Endothelial cell of umbilical vein (primary cell): ENCODE measurements at regions not wholly inside any gene's neighbourhood (a gene's known extent, or its start where the extent isn't known, plus 50 kb on each side); places are given as distances from the start of the nearest gene placed in this dataset.

Source experiments
- BruUV-seq: library from RNA; stranded (reverse); fragments of 400-500 nt; replicated peaks from 2 replicates; lab custom pipeline; 2021; lab: Mats Ljungman, UMichigan
- CTCF ChIA-PET: fragments of 300-600, 350-600 bp; sonication (Branson Sonifier 250); formaldehyde crosslinking; loops from one replicate; lab custom pipeline; 2021; ENCODE audit warnings: antibody characterized with exemption, inconsistent platforms; lab: Charles Lee
- POLR2A ChIA-PET: fragments of 300-600, 350-600 bp; sonication (Branson Sonifier 250); formaldehyde crosslinking; loops from one replicate; lab custom pipeline; 2021; ENCODE audit warnings: antibody characterized with exemption, inconsistent platforms; lab: Charles Lee
- DNase-seq: peaks from one replicate; pipeline ENCODE4 v3.0.0-alpha.2; 2011; ENCODE audit warnings: low read depth, low spot score
- FAIRE-seq: peaks from 2 replicates; lab custom pipeline; 2011; peaks lifted over from hg19 to GRCh38; lab: Jason Lieb, UNC
- H2AFZ ChIP-seq: 2 replicates; pipeline ENCODE4 v1.6.0; 2012; ENCODE audit warnings: low read depth, low read length, control low read depth, inconsistent platforms
- H3K27ac ChIP-seq: 2 replicates; pipeline ENCODE4 v1.5.1; 2011; ENCODE audit warnings: low read depth, mild to moderate bottlenecking, control low read depth, low read length, moderate library complexity; ENCODE audit not compliant: insufficient read depth
- H3K27me3 ChIP-seq, 2 experiments: 2 replicates each; pipeline versions ENCODE4 v1.6.0 to v1.6.1; 2011; ENCODE audit warnings: low read length in 2 of 2, mixed read lengths in 1 of 2; ENCODE audit not compliant: control insufficient read depth in 2 of 2, insufficient read depth in 2 of 2
- H3K36me3 ChIP-seq, 2 experiments: 2 replicates in 1 of 2; 3 replicates in 1 of 2; pipeline ENCODE4 v1.5.1; 2011; ENCODE audit warnings: low read length in 2 of 2, mild to moderate bottlenecking in 1 of 2, moderate library complexity in 1 of 2; ENCODE audit not compliant: control insufficient read depth in 2 of 2, insufficient read depth in 2 of 2; ENCODE audit errors: extremely low read depth in 1 of 2
- H3K4me1 ChIP-seq: 3 replicates; pipeline ENCODE4 v1.5.1; 2011; ENCODE audit warnings: mild to moderate bottlenecking, low read length; ENCODE audit not compliant: control insufficient read depth, insufficient read depth; ENCODE audit errors: extremely low read depth
- H3K4me2 ChIP-seq: 2 replicates; pipeline ENCODE4 v1.6.1; 2011; ENCODE audit warnings: low read length, control low read depth, mixed read lengths; ENCODE audit not compliant: insufficient read depth
- H3K4me3 ChIP-seq, 3 experiments: fragments of 200-600 bp in 1 of 3; sonication (generic), shearing (Covaris generic) in 1 of 3; replicated peaks in 1 of 3; 2 replicates each; pipeline ENCODE4 v1.5.1; 2011 to 2016; ENCODE audit warnings: control low read depth in 3 of 3, low read length in 3 of 3, mild to moderate bottlenecking in 2 of 3, inconsistent platforms in 1 of 3, low read depth in 1 of 3, moderate library complexity in 1 of 3; ENCODE audit not compliant: insufficient read depth in 1 of 3
- H3K79me2 ChIP-seq: 2 replicates; pipeline ENCODE4 v1.6.0; 2012; ENCODE audit warnings: low read length, inconsistent platforms; ENCODE audit not compliant: control insufficient read depth, insufficient read depth
- H3K9ac ChIP-seq: replicated peaks from 2 replicates; pipeline ENCODE3; 2011; ENCODE audit warnings: low read length, control low read depth; ENCODE audit not compliant: insufficient read depth; ENCODE audit errors: extremely low read depth
- H3K9me1 ChIP-seq: replicated peaks from 3 replicates; pipeline ENCODE4 v1.6.0; 2011; ENCODE audit warnings: mild to moderate bottlenecking, low read length; ENCODE audit not compliant: control insufficient read depth, insufficient read depth; ENCODE audit errors: extremely low read depth
- H3K9me3 ChIP-seq: replicated peaks from 2 replicates; pipeline ENCODE4 v1.5.1; 2012; ENCODE audit warnings: low read length, inconsistent platforms; ENCODE audit not compliant: control insufficient read depth, insufficient read depth
- H4K20me1 ChIP-seq: replicated peaks from 2 replicates; pipeline ENCODE3; 2011; ENCODE audit warnings: mild to moderate bottlenecking, low read length; ENCODE audit not compliant: control insufficient read depth, insufficient read depth; ENCODE audit errors: extremely low read depth
- CTCF ChIP-seq, 2 donors: IDR thresholded peaks; 1 replicate in 1 of 2; 2 replicates in 1 of 2; pipeline ENCODE4 v1.5.1; 2011; ENCODE audit warnings: low read length in 2 of 2, mild to moderate bottlenecking in 2 of 2, moderate library complexity in 2 of 2, control low read depth in 1 of 2, inconsistent platforms in 1 of 2, low read depth in 1 of 2; ENCODE audit not compliant: insufficient read depth in 1 of 2; ENCODE audit errors: extremely low read depth in 1 of 2
- GATA2 ChIP-seq: IDR thresholded peaks from 2 replicates; pipeline ENCODE4 v1.7.0; 2011; ENCODE audit warnings: low read depth, mild to moderate bottlenecking, moderate library complexity, mixed read lengths, low read length; ENCODE audit not compliant: insufficient read length, insufficient read depth
- MYC ChIP-seq: IDR thresholded peaks from one replicate; pipeline ENCODE4 v1.6.1; 2011; ENCODE audit warnings: mild to moderate bottlenecking, low read depth, low read length
- POLR2AphosphoS5 ChIP-seq: IDR thresholded peaks from 2 replicates; pipeline ENCODE4 v1.6.1; 2012; ENCODE audit warnings: low read depth, mild to moderate bottlenecking, control low read depth, low read length, moderate library complexity; ENCODE audit not compliant: insufficient read depth
- dilution Hi-C: fragments of 300-500 bp; cut with MboI; formaldehyde crosslinking; loops from one replicate; pipeline ENCODE4 v1.15.0; 2019; ENCODE audit warnings: low sequenced_read_pairs; ENCODE audit not compliant: extremely low pct_ligation_motif_present
- intact Hi-C: fragments of 100-400 bp; cut with micrococcal nuclease; formaldehyde crosslinking; loops from one replicate; pipeline ENCODE4 v1.10.0; 2022

DNA sequence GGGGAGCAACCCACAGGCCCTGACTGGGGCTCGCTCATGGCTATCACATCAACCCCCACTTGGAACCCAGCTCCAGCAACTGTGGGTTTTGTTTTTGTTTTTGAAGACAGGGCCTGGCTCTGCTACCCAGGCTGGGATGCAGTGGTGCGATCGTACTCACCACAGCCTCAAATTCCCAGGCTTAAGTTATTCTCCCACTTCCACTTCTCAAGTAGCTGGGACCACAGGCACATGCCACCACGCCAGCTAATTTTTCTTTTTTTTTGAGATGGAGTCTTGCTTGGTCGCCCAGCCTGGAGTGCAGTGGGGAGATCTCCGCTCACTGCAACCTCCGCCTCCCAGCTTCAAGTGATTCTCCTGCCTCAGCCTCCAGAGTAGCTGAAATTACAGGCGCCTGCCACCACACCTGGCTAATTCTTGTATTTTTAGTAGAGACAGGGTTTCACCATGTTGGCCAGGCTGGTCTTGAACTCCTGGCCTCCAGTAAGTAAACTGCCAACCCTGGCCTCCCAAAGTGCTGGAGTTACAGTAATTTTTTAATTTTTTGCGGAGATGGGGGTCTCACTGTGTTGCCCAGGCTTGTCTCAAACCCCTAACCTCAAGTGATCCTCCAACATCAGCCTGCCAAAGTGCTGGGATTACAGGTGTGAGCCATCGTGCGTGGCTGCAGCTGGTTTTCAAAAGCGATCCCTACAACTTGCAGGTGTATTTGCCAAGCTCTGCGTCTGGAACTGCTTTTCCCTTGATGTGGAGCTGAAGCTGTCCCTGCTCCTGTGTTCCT, 228.7 kb downstream of the SKIDA1 start:
- no peaks in the 10 kb centered on the region for H3K9me3 ChIP-seq
- H2AFZ ChIP-seq = no peak overlapping the region
- intact Hi-C loops = no loop called here
- ChIA-PET CTCF (interaction anchor here (0.6 to 1.5 kb wide), 4 partner anchors 10 to 193 kb away, joined by 3 to 4 read pairs (median 3); no protein-coding TSS in a partner anchor), POLR2A (interaction anchor here (0.6 kb wide), 1 partner anchor 95 kb away, joined by 8 read pairs; no protein-coding TSS in a partner anchor)
- H3K4me1 ChIP-seq = peaks cover 19% of the 10 kb centered on the region
- DNase-seq (no peak), FAIRE-seq (no peak)
- no peak overlapping the region for H3K9ac ChIP-seq
- H3K79me2 ChIP-seq = no peaks in the 10 kb centered on the region
- dilution Hi-C loops = no loop called here
- H3K27me3 ChIP-seq = no peaks in the 10 kb centered on the region
- no peak overlapping the region for H3K4me3 ChIP-seq
- H3K9me1 ChIP-seq = no peaks in the 10 kb centered on the region
- no peak overlapping the region for H3K4me2 ChIP-seq
- no peak overlapping the region for H3K27ac ChIP-seq
- TF ChIP-seq CTCF (IDR thresholded peaks at IDR 0.05; ENCODE audit: extremely low read depth in 1 of 2, insufficient read depth in 1 of 2, low read depth in 1 of 2, low read length in 2 of 2) (no peak), GATA2 (no peak), MYC (no peak), POLR2AphosphoS5 (no peak)
- H3K36me3 ChIP-seq = no peaks in the 10 kb centered on the region
- no peaks in the 10 kb centered on the region for H4K20me1 ChIP-seq
- BruUV-seq = no TSS peak
